Esophagus squamous epithelium (tissue), 4 donors: ENCODE measurements at regions not wholly inside any gene's neighbourhood (a gene's known extent, or its start where the extent isn't known, plus 50 kb on each side); places are given as distances from the start of the nearest gene placed in this dataset.

ENCODE experiments used
- CTCF ChIP-seq, 6 experiments: fragments of 450-650 bp in 4 of 6; fragments of 200-600 bp in 2 of 6; sonication (generic) in 2 of 6; IDR thresholded peaks; one replicate each; pipeline ENCODE4 v1.5.1; 2016 to 2019; ENCODE audit warnings: antibody characterized with exemption in 6 of 6, mild to moderate bottlenecking in 4 of 6, moderate library complexity in 4 of 6
- POLR2A ChIP-seq, 4 donors: fragments of 450-650 bp; IDR thresholded peaks; one replicate each; pipeline ENCODE4 v1.6.1; 2017; ENCODE audit warnings: antibody characterized with exemption in 4 of 4, mild to moderate bottlenecking in 4 of 4, moderate library complexity in 3 of 4

DNA sequence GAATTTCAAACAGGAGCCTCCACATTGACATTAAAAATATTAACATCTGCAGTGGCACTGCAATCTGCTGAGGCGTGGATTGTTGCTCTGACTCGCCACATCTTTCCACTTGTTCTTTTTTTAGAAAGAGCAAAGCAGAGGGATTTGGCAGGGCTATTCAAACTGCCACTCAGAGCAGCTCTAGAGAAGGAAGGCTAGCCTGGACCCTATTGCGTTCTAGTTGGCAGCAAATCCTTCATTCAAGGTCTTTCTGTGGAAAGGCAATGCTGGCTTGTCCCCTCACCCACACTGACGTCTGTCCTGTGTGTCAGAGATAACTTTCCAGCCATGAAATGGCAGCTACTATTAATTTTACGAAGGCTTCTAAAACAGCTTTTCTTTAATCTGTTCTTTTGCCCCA lies 483.2 kb upstream of the SGO1 start:
- TF ChIP-seq CTCF (IDR thresholded peaks at IDR 0.05): no peak
- TF ChIP-seq POLR2A (IDR thresholded peaks at IDR 0.05): no peak
